Left ventricle myocardium inferior (tissue), 1 donor: ENCODE measurements at regions not wholly inside any gene's neighbourhood (a gene's known extent, or its start where the extent isn't known, plus 50 kb on each side); places are given as distances from the start of the nearest gene placed in this dataset.
"Not testable (repeated sequence)": the region's sequence is repeated elsewhere in the genome, so short reads cannot be mapped to it uniquely, and the experiment has no call there.

ENCODE experiments used
- DNase-seq: peaks from one replicate; pipeline ENCODE4 v3.0.0-alpha.2; 2020
- H3K27ac ChIP-seq: fragments of 200-600 bp; replicated peaks from 2 replicates; pipeline ENCODE4 v1.8.0; 2021
- H3K27me3 ChIP-seq: fragments of 200-600 bp; 2 replicates; pipeline ENCODE4 v1.8.0; 2021; ENCODE audit warnings: low read depth
- H3K36me3 ChIP-seq: fragments of 200-600 bp; 2 replicates; pipeline ENCODE4 v1.8.0; 2021
- H3K4me1 ChIP-seq: fragments of 200-600 bp; 2 replicates; pipeline ENCODE4 v1.8.0; 2021
- H3K4me3 ChIP-seq: fragments of 200-600 bp; 2 replicates; pipeline ENCODE4 v1.8.0; 2021; ENCODE audit warnings: mild to moderate bottlenecking, moderate library complexity
- H3K9me3 ChIP-seq: fragments of 200-600 bp; replicated peaks from 2 replicates; pipeline ENCODE4 v1.8.0; 2021
- intact Hi-C: fragments of 100-400 bp; cut with micrococcal nuclease; formaldehyde crosslinking; loops from one replicate; pipeline ENCODE4 v1.11.0; 2022
- TF ChIP-seq, protein P1 (sequence below): fragments of 200-600 bp; IDR thresholded peaks from 2 replicates; pipeline ENCODE4 v1.8.0; 2021; ENCODE audit warnings: antibody characterized with exemption, mild to moderate bottlenecking, borderline replicate concordance
- donor health status: DM: no; HTN: yes; CAD: no; lungs with severe emphysema.

DNA sequence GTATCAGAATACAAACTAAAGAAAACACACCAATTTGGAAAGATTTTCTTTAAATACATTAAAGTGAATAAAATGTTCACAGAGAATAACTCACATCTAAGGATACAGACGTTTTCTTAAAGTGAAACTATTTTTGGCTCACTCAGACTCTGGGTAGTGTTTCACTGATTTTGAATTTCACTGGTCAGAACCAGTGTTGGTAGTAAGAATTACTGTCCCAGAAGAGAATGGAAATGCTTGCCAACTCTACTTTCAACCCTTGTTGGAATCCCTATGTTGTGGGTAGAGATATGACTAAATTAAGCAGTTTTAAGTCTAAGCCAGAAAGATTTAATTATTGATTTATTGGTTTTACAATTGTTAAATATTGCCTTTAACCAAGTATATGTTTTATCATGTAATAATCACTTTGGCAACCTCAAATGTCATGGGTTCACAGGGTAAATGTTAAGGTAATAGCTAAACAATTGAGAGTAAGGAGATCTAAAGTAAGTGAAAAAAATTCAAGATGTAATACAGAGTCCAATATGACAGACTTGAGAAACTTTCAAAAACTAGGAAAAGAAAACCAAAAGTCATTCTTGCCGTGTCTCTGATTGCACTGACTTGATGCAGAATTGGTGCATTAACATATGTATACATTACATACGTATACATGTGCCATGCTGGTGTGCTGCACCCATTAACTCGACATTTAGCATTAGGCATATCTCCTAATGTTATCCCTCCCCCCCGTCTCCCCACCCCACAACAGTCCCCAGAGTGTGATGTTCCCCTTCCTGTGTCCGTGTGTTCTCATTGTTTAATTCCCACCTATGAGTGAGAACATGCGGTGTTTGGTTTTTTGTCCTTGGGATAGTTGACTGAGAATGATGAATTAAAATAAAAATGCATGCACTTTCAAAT is 1517.2 kb upstream of the TPTE start:
- DNase-seq, H3K9me3 ChIP-seq, H3K27ac ChIP-seq, H3K4me3 ChIP-seq, H3K4me1 ChIP-seq, intact Hi-C loops, H3K36me3 ChIP-seq: not testable (repeated sequence)
- H3K27me3 ChIP-seq, result peaks cover 66% of the 10 kb centered on the region

DNA sequence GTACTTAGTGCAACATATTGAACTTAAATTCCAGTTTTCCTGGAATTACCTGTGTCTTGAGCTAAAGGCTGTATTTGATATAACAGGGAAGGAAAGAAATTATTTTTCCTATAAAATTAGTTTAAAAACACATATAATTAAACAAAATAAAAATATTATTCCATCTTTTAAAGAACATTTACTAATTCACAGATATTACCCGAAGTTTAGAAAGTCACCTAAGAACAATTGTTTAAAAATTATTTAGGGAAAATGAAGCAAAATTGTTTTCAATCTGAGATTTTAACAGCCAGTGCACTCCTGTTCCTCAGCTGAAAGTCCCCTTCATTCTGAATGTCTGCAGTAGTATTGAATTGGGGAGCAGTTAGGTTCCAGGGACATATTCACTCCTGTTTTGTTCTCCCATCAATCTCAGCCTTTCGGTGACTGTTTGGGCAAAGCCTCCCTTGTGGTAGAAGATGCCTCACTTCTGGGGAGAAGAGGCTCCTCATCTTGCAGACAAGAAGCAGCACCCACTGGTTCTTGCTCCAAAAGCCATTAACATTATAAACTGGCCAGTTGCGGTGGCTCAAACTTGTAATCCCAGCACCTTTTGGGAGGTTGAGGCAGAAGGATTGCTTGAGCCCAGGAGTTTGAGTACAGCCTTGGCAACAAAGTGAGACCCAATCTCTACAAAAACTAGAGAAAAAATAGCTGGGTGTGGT is 1516.4 kb upstream of the TPTE start:
- peaks cover 74% of the 10 kb centered on the region for H3K27me3 ChIP-seq
- H3K4me1 ChIP-seq, H3K27ac ChIP-seq, H3K36me3 ChIP-seq, H3K4me3 ChIP-seq, H3K9me3 ChIP-seq, intact Hi-C loops, DNase-seq: not testable (repeated sequence)

GRCh38 chr21:9005671-9006070 is 1515.7 kb upstream of the TPTE start:
- H3K4me1 ChIP-seq, H3K4me3 ChIP-seq, H3K9me3 ChIP-seq, H3K36me3 ChIP-seq, DNase-seq, intact Hi-C loops, H3K27ac ChIP-seq: not testable (repeated sequence)
- H3K27me3 ChIP-seq, result peaks cover 81% of the 10 kb centered on the region

DNA sequence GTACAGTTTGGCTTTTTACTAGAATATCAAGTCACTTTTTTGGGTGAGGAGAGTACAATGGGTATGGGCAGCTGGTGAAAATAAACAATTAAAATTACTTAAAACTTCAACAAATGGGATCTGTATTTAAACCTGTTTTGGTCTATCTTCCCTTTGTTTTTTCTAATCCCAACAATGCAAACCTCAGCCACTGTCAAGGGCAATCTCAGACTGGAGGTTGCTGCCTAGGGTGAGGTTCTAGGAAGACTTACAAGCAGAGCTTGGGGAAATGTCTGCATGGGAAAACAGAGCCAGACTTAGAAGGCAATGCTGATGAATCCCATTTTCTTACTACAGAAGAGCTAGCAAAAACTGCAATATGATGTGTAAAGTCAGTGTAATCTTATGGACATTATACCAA is 1515.3 kb upstream of the TPTE start:
- not testable (repeated sequence) for H3K4me3 ChIP-seq, DNase-seq
- H3K27me3 ChIP-seq, result peaks cover 86% of the 10 kb centered on the region

GRCh38 chr21:9006553-9007323 is 1514.6 kb upstream of the TPTE start:
- H3K36me3 ChIP-seq, H3K4me1 ChIP-seq, DNase-seq, H3K4me3 ChIP-seq, H3K9me3 ChIP-seq, H3K27ac ChIP-seq, intact Hi-C loops: not testable (repeated sequence)
- peaks cover 92% of the 10 kb centered on the region for H3K27me3 ChIP-seq

More for the DNA sequence above, 1515.3 kb upstream of the TPTE start:
- H3K4me1 ChIP-seq, H3K36me3 ChIP-seq, H3K9me3 ChIP-seq, intact Hi-C loops, H3K27ac ChIP-seq: not testable (repeated sequence)

DNA sequence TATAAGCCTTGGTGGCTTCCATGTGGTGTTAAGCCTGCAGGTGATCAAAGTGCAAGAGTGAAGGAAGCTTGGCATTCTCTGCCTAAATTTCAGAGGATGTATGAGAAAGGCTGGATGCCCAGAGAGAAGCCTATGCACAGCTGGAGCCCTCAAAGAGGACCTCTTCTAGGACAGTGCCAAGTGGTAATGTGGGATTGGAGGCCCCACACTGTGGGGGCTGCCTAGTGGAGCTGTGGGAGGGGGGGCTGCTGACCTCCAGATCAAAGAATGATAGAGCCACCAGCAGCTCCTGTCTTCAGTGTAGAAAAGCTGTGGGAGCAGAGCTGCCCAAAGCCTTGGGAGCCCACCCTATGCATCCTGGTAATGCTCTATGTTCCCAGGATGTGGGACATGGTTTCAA is 1512.7 kb upstream of the TPTE start:
- Histone ChIP-seq H3K27me3 (peaks cover 98% of the 10 kb centered on the region), H3K4me1 (no peaks in the 10 kb centered on the region), H3K27ac (no peak overlapping the region), H3K36me3 (no peaks in the 10 kb centered on the region), H3K4me3 (no peak overlapping the region), H3K9me3 (no peaks in the 10 kb centered on the region)
- no peak for DNase-seq
- intact Hi-C loops, result no loop called here
- TF ChIP-seq, protein P1, sequence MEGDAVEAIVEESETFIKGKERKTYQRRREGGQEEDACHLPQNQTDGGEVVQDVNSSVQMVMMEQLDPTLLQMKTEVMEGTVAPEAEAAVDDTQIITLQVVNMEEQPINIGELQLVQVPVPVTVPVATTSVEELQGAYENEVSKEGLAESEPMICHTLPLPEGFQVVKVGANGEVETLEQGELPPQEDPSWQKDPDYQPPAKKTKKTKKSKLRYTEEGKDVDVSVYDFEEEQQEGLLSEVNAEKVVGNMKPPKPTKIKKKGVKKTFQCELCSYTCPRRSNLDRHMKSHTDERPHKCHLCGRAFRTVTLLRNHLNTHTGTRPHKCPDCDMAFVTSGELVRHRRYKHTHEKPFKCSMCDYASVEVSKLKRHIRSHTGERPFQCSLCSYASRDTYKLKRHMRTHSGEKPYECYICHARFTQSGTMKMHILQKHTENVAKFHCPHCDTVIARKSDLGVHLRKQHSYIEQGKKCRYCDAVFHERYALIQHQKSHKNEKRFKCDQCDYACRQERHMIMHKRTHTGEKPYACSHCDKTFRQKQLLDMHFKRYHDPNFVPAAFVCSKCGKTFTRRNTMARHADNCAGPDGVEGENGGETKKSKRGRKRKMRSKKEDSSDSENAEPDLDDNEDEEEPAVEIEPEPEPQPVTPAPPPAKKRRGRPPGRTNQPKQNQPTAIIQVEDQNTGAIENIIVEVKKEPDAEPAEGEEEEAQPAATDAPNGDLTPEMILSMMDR, result no peak

DNA sequence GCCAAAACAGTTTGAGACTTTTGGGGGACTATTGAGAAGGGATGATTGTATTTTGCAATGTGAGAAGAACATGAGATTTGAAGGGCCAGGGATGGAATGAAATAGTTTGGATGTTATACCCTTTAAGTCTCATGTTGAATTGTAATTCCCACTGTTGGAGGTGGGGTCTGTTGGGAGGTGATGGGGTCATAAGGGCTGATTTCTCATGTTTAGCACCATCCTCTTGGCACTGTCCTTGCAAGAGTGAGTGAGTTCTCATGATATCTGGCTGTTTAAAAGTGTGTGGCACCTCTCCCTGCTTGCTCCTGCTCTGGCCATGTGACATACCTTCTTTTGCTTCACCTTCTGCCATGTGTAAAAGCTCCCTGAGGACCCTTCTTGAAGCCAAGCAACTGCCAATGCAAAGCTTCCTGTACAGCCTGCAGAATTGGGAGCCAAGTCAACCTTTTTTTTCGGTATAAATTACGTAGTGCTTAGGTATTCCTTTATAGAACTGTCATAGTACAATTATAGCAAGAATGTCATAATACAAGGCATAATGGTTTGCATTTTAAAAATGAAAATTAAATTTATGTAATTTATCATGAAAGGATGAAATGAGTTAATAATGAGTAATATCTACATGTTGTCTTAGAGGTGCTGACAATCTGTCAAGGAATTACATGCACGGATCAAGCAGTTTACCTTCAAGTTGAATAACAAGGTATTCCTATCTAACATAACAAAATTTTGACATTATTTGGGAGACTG is 1511.9 kb upstream of the TPTE start:
- H3K36me3 ChIP-seq, H3K4me3 ChIP-seq, intact Hi-C loops, DNase-seq, H3K4me1 ChIP-seq, H3K27ac ChIP-seq, H3K9me3 ChIP-seq: not testable (repeated sequence)
- peaks cover 99% of the 10 kb centered on the region for H3K27me3 ChIP-seq

GRCh38 chr21:9010121-9010795 is 1511.1 kb upstream of the TPTE start:
- H3K4me1 ChIP-seq, H3K9me3 ChIP-seq, intact Hi-C loops, DNase-seq, H3K36me3 ChIP-seq, H3K27ac ChIP-seq, H3K4me3 ChIP-seq: not testable (repeated sequence)
- peaks cover 98% of the 10 kb centered on the region for H3K27me3 ChIP-seq

DNA sequence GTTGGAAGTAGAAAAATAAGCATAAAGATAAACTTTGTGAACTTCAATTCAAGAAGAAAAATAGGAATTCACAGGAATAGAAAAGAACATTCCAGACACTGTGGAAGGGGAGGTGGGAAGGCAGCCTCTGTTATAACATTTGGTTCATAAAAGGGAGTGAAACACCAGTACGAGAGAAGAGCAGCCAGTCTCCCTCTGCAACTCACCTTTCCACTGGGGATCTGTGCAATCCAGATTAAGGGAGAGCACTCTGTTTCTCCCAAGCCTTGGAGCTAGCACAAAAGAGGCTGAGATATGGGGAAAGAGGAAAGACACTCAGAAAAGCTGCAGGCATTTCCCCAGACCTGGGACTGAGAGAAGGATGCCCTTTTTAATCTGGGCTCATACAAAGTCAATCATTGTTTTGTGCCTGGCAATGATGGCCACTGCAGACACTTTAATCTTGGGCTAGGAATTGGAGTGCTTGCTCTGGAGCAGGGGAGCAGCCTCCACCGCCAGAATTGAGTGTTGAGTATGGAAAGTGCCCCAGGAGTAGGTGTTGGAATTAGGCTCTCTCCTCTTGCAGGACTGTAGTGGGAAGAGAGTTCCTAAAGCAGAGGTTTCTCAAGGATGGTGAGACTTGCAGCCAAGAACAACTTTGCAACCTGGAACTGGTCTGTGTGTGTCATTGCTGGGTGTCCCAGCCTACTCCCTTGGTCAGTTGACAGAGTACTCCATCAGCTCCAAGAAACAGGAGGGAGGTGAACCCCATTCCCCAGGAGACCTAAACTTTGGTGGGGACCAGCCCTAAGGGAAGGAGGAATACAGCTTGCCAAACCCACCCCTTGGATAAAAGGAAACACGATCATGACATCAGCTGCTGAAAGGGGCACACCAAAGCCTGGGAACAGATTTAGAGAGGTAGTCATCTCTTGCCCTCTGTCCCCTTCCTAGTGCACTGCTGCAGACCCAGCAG is 1510.2 kb upstream of the TPTE start:
- H3K4me1 ChIP-seq, H3K4me3 ChIP-seq, intact Hi-C loops, DNase-seq, H3K36me3 ChIP-seq, H3K27ac ChIP-seq, H3K9me3 ChIP-seq: not testable (repeated sequence)
- peaks cover 95% of the 10 kb centered on the region for H3K27me3 ChIP-seq

GRCh38 chr21:9011916-9012315 is 1509.5 kb upstream of the TPTE start:
- H3K4me3 ChIP-seq, DNase-seq, intact Hi-C loops: not testable (repeated sequence)

More at GRCh38 chr21:9011916-9012315, 1509.5 kb upstream of the TPTE start:
- H3K9me3 ChIP-seq, H3K4me1 ChIP-seq, H3K36me3 ChIP-seq, H3K27ac ChIP-seq: not testable (repeated sequence)
- H3K27me3 ChIP-seq, result peaks cover 88% of the 10 kb centered on the region
